Uterus (tissue), 3 donors: ENCODE measurements at regions not wholly inside any gene's neighbourhood (a gene's known extent, or its start where the extent isn't known, plus 50 kb on each side); places are given as distances from the start of the nearest gene placed in this dataset.

Experiments
- DNase-seq, 2 donors: peaks; one replicate each; pipeline ENCODE4 v3.0.0-alpha.2; 2019 to 2020
- H3K27ac ChIP-seq, 2 donors: fragments of 200-600 bp; sonication (generic); 1 replicate in 1 of 2; 2 replicates in 1 of 2; pipeline ENCODE4 v1.5.1; 2016 to 2018
- H3K27me3 ChIP-seq, 2 donors: fragments of 200-600 bp; sonication (generic); one replicate each; pipeline ENCODE4 v1.5.1; 2018 to 2019; ENCODE audit warnings: control low read depth in 1 of 2
- H3K36me3 ChIP-seq, 2 donors: fragments of 200-600 bp; sonication (generic); one replicate each; pipeline ENCODE4 v1.5.1; 2019; ENCODE audit warnings: control low read depth in 1 of 2
- H3K4me1 ChIP-seq, 2 donors: fragments of 200-600 bp; sonication (generic); one replicate each; pipeline ENCODE4 v1.5.1; 2018 to 2019; ENCODE audit warnings: control low read depth in 1 of 2
- H3K4me3 ChIP-seq, 2 donors: fragments of 200-600 bp; sonication (generic); 1 replicate in 1 of 2; 2 replicates in 1 of 2; pipeline ENCODE4 v1.5.1; 2018 to 2019; ENCODE audit warnings: mild to moderate bottlenecking in 1 of 2
- H3K9me3 ChIP-seq, 2 donors: fragments of 200-600 bp; sonication (generic); one replicate each; pipeline ENCODE4 v1.5.1; 2019; ENCODE audit warnings: control low read depth in 1 of 2
- POLR2A ChIP-seq, 2 donors: fragments of 450-650 bp; IDR thresholded peaks; one replicate each; pipeline ENCODE4 v1.6.1; 2016; ENCODE audit warnings: antibody characterized with exemption in 2 of 2, mild to moderate bottlenecking in 1 of 2, moderate library complexity in 1 of 2
- intact Hi-C: fragments of 100-400 bp; cut with DNase I; formaldehyde crosslinking; loops from one replicate; pipeline ENCODE4 v1.15.1; 2023; ENCODE audit warnings: low total_unique reads
- TF ChIP-seq, protein P1 (sequence below), 4 experiments: fragments of 200-600 bp in 2 of 4; fragments of 450-650 bp in 2 of 4; sonication (generic) in 2 of 4; IDR thresholded peaks; one replicate each; pipeline ENCODE4 v1.5.1; 2016 to 2019; ENCODE audit warnings: antibody characterized with exemption in 4 of 4, mild to moderate bottlenecking in 2 of 4, moderate library complexity in 1 of 4
- donor health status: DM: yes; HTN: yes; CAD: no.

DNA sequence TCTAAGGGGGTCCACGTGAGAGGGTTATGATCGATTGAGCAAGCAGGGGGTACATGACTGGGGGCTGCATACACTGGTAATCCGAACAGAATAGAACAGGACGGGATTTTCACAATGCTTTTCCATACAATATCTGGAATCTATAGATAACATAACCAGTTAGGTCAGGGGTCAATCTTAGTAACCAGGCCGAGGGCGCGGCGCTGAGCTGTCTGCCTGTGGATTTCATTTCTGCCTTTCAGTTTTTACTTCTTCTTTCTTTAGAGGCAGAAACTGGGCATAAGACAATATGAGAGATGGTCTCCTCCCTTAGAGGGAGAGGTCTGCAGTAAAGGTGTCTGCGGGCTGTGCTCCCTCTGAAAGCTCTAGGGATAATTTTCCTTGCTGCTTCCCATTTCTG is 261.3 kb downstream of the XXYLT1 start:
- Histone ChIP-seq H3K4me3 (no peak overlapping the region), H3K27me3 (no peaks in the 10 kb centered on the region), H3K36me3 (no peaks in the 10 kb centered on the region), H3K4me1 (no peaks in the 10 kb centered on the region), H3K27ac (no peak overlapping the region), H3K9me3 (no peaks in the 10 kb centered on the region)
- DNase-seq, result no peak
- intact Hi-C loops, result no loop called here
- TF ChIP-seq, protein P1, sequence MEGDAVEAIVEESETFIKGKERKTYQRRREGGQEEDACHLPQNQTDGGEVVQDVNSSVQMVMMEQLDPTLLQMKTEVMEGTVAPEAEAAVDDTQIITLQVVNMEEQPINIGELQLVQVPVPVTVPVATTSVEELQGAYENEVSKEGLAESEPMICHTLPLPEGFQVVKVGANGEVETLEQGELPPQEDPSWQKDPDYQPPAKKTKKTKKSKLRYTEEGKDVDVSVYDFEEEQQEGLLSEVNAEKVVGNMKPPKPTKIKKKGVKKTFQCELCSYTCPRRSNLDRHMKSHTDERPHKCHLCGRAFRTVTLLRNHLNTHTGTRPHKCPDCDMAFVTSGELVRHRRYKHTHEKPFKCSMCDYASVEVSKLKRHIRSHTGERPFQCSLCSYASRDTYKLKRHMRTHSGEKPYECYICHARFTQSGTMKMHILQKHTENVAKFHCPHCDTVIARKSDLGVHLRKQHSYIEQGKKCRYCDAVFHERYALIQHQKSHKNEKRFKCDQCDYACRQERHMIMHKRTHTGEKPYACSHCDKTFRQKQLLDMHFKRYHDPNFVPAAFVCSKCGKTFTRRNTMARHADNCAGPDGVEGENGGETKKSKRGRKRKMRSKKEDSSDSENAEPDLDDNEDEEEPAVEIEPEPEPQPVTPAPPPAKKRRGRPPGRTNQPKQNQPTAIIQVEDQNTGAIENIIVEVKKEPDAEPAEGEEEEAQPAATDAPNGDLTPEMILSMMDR (IDR thresholded peaks at IDR 0.05), result no peak
- no peak for TF ChIP-seq POLR2A (IDR thresholded peaks at IDR 0.05)

GRCh38 chr3:195010551-195011100 is 260.3 kb downstream of the XXYLT1 start:
- intact Hi-C loops, result no loop called here
- Histone ChIP-seq H3K27ac (no peak overlapping the region), H3K4me3 (no peak overlapping the region), H3K4me1 (no peaks in the 10 kb centered on the region), H3K27me3 (no peaks in the 10 kb centered on the region), H3K36me3 (no peaks in the 10 kb centered on the region), H3K9me3 (no peaks in the 10 kb centered on the region)
- no peak for DNase-seq
- no peak for TF ChIP-seq POLR2A (IDR thresholded peaks at IDR 0.05)
- TF ChIP-seq, protein P1 (IDR thresholded peaks at IDR 0.05), result no peak

DNA sequence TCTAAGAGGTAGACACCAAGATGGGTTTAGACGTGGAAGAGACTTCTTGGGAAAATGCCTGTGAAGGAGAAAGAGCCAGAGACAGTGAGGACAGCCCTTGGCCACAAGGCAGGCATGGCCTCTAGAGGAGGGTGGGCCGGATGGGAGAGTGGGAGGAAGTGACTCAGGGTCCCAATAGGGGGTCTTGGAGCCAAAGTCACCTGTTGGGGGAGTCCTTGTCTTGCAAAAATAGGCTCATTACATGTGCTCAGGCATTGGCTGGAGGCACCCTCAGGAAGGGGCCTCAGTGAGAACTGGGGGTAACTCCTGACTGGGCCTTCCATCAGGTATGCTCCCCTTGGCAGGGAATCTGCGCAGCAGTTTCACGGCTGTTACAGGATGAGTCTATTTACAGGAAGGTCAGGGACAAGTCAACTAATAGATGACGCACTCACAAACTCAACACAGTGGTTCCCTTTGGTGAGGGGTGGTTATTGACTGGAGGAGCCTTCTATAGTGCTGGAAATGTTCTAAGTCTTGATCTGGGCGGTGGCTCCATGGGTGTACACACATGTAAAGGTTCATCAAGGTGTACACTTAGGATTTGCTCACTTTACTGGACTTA is 259.6 kb downstream of the XXYLT1 start:
- Histone ChIP-seq H3K9me3 (no peaks in the 10 kb centered on the region), H3K27ac (no peak overlapping the region), H3K4me3 (no peak overlapping the region), H3K27me3 (no peaks in the 10 kb centered on the region), H3K36me3 (no peaks in the 10 kb centered on the region), H3K4me1 (no peaks in the 10 kb centered on the region)
- no peak for TF ChIP-seq POLR2A (IDR thresholded peaks at IDR 0.05)
- TF ChIP-seq, protein P1 (IDR thresholded peaks at IDR 0.05), result no peak
- intact Hi-C loops, result no loop called here
- DNase-seq, result no peak

- no peak for TF ChIP-seq POLR2A (IDR thresholded peaks at IDR 0.05)
- TF ChIP-seq, protein P1 (IDR thresholded peaks at IDR 0.05), result no peak
- Histone ChIP-seq H3K27ac (no peak overlapping the region), H3K9me3 (no peaks in the 10 kb centered on the region), H3K27me3 (no peaks in the 10 kb centered on the region), H3K36me3 (no peaks in the 10 kb centered on the region), H3K4me3 (no peak overlapping the region), H3K4me1 (no peaks in the 10 kb centered on the region)
- no peak for DNase-seq
- intact Hi-C loops, result no loop called here
These were observed 258.9 kb downstream of the XXYLT1 start for GRCh38 chr3:195012100-195012499.

DNA sequence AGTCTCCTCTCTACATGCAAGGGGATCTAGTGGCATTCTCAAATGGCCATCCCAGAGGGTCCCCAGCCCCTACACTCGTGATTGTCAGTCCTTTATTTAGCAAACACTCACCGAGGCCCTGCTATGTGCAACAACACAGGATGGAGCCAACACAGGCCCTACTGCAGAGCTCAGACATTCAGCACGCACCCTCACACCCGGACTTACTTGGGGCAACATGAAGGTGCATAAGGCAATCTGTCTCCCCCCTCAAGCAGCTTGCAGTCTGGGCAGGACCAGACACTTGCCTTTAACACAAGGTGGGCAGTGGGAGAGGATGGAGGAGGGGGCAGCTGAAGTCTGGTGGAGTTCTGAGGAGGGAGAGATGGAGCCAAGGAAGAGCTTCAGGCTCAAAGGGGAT is 258.4 kb downstream of the XXYLT1 start:
- no peaks in the 10 kb centered on the region for H3K4me1 ChIP-seq
- TF ChIP-seq, protein P1 (IDR thresholded peaks at IDR 0.05), result no peak
- no peak for TF ChIP-seq POLR2A (IDR thresholded peaks at IDR 0.05)
- DNase-seq, result peak in 1 of 2 donors; percentile 8
- no peaks in the 10 kb centered on the region for H3K27me3 ChIP-seq
- H3K4me3 ChIP-seq, result no peak overlapping the region
- H3K27ac ChIP-seq, result no peak overlapping the region
- no peaks in the 10 kb centered on the region for H3K36me3 ChIP-seq
- intact Hi-C loops, result no loop called here
- H3K9me3 ChIP-seq, result no peaks in the 10 kb centered on the region
